ENCODE measurements at regions not wholly inside any gene's neighbourhood (a gene's known extent, or its start where the extent isn't known, plus 50 kb on each side); places are given as distances from the start of the nearest gene placed in this dataset.
"Not testable (repeated sequence)": the region's sequence is repeated elsewhere in the genome, so short reads cannot be mapped to it uniquely, and the experiment has no call there.

GRCh38 chr10:126722726-126723125 lies 52.2 kb upstream of the C10orf90 start:
- ATAC-seq, result no peak

GRCh38 chr10:126723226-126723625 lies 52.7 kb upstream of the C10orf90 start:
- no peak for ATAC-seq

- ATAC-seq, result no peak
These were observed 58.9 kb upstream of the C10orf90 start for GRCh38 chr10:126729314-126729870.

DNA sequence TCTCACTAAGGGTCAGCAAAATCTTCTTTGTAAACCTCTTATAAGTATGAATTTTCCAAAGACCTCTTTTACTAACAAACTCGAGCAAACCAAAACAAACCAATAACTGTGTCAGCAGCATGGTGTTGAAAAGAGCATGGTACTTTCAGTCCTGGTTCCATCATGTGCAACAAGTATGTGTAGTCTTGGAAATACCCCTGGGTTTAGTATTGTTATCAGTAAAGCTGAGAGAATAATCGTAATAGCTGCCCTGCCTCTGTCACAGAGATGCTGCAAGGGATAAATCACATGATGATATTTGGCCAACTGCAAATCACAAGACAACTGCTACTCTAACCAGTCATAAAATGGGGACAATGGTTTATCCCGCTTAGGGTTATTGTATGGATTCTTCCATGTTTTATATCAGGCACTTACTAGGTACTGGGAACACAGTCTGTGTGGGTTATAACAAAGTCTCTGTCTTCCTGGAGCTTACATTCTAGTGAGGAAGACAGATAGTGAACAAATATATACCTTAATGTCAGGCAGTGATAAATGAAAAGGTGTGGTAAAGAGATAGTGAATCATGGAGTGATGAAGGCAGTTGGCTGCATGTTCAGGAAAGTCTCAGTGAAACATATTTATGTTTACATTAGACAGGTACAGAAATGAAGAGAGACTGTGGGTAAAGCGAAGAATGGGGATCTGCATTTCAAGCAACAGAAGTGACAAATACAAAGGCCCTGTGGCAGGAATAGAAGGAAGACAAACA lies 60.5 kb upstream of the C10orf90 start:
- ATAC-seq, result no peak

DNA sequence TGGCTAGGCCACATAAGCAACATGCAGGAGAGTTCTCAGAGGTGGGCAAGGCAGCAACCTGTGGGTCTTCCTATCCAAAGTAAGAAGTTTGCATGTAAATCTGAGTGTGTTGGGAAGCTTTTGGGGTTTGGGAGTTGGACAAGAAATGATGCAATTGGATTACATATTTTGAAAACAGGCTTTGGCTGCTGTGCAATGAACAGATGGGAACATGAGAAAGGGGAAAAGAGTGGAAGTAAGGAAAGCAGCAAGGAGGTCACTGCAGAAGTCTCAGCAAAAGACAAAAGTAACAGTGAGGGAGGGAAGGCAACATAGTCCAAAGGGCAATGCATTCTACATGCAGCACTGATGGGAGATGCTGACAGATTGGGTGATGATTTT lies 61.1 kb upstream of the C10orf90 start:
- ATAC-seq, result no peak

GRCh38 chr10:126732308-126732707 lies 61.8 kb upstream of the C10orf90 start:
- ATAC-seq, result no peak

DNA sequence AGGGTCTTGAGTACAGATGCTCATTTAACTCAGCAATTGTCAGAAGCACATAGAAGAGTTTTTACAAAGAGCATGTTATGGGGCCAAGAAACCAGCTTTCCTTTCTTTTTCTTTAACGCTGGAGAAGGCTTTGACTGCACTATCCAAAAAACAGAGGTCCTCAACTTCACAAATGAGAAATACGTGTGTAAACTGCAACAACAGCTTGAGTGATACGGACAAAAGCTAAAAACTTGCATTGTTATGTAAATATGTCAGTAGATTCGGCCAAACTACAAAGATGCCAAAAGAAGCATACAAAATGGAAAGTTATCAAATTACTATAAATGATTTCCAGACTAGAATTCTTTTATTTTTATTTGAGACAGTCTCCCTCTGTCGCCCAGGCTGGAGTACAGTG lies 62.4 kb upstream of the C10orf90 start:
- no peak for ATAC-seq

- ATAC-seq, result no peak
These were observed 63.5 kb upstream of the C10orf90 start for GRCh38 chr10:126734015-126734414.

GRCh38 chr10:126734967-126735366 lies 64.5 kb upstream of the C10orf90 start:
- no peak for ATAC-seq

DNA sequence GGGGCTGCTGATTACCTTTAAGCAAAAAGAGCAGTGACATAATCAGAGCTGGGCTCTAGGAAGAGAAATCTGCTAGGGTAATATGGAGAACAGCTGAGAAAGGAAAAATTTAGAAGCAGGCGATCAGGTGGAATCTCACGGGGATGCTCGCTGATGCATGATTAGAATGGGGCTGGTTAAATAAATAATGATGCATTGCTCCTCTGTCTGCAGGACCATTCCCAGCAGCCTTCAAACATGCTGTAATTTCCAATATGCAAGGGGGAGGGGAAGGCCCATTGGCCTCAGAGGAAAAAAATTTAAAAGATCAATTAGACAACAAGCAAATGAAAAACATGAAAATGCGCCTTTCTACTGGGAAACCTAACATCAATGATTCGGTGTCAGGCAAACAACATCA lies 65.6 kb upstream of the C10orf90 start:
- ATAC-seq, result no peak

DNA sequence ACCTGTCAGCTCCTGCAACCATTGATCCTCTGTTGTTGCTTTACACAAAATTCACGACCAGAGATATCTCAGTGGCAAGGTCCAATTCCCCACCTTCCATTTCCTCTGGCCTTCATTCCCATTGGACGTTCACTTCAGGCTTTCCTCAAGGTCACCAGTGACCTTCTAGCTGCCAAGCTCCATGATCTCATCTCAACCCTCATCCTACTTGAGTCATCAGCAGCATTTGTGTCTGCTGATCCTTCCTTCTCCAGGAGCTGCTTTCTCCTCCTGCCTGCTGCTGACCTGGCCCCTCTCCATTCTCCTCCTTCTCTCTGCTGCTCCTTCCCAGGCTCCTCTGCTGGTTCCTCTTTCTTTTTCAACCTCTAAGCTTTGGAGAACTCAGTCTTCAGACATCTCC lies 66.2 kb upstream of the C10orf90 start:
- ATAC-seq, result no peak

DNA sequence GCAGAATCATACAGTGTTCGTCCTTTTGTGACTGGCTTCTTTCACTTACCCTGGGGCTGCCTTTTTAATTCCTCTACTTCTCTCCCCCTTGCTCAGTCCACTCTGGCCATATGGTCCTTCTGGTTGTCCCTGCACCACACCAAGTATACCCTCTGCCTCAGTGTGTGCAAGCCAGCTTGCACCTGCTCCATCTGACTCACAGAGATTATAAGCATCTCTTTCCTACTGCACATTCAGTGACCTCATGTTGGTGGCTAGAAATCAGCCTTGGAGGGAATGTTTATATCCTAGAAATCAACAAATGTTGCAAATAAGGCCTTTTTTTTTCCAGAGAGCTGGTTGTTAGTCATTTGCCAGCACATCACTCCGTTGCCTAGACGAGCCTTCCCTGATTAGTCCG lies 67.5 kb upstream of the C10orf90 start:
- ATAC-seq, result no peak

DNA sequence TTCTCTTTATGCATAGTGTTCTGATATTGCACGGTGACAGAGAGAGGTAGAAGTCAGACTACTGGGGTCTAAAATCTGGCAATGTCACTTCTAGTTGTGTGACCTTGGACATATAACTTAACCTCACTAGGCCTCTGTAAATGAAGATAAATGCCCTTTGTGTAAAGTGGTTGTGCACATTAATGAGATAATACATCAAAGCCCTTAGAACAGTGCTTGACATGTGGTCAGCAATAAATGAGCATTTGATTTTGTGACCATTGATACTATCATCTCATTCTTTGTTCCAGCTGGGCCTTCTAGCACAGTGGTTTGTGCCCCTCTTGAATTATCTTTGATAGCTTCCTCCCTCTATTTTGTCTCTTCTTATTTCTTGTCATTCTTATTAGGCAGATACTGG lies 74.1 kb upstream of the C10orf90 start:
- ATAC-seq, result no peak

DNA sequence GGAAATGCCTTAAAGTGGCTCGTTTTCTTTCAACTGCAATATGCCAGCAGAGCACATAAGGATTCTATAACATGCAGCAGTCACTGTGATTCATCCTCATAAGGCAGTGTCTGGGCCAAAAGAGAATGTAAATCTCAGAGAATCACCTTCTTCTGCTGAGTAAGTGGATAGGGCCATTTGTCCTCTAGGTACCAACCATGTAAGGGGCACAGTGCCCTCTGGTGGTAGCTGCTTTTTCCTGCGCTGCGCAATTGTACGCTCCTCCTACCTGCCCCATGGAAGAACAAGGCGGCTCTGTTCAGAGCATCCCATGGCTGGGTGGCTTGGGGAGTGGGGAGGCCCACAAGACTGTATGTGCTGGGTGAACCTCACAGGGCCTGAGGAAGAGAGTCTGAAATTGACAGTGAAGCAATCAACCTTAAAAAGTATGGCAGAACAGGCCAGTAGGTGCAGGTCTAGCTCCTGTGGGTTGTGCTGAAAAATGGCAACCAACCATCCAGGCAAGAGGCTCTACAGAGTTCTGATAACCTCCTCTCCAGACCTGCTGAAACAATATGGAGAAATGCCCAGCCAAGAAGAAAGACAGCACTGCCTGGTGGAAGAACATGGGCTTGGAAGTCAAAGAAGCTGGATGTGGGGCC lies 78.6 kb upstream of the C10orf90 start:
- ATAC-seq, result peak; percentile 60 to 63

- no peak for ATAC-seq
These were observed 84.5 kb upstream of the C10orf90 start for GRCh38 chr10:126754966-126755365.

DNA sequence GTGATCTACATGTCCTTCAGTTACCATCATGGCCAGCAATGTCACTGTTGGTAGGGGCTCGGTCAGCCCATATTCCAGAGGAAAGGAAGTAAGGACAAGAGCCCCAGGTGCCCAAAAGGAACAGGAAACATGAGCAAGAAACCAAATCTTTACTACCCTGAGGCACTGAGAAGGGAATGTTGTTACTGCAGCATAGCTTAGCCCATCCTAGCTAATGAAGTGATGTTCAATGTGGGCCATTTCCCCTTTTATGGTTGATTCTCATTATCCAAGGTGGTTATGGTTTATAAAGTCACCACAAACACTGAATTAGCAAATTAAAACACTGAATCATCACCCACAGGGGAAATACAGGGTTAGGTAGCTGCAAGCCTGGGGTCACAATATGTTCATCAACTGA lies 88.4 kb upstream of the C10orf90 start:
- ATAC-seq, result no peak

- no peak for ATAC-seq
These were observed 89.0 kb upstream of the C10orf90 start for GRCh38 chr10:126759531-126759930.

- ATAC-seq, result not testable (repeated sequence)
These were observed 96.2 kb upstream of the C10orf90 start for GRCh38 chr10:126766646-126767045.

GRCh38 chr10:126770809-126771208 lies 100.3 kb upstream of the C10orf90 start:
- no peak for ATAC-seq

GRCh38 chr10:126776168-126776567 lies 105.7 kb upstream of the C10orf90 start:
- no peak for ATAC-seq

DNA sequence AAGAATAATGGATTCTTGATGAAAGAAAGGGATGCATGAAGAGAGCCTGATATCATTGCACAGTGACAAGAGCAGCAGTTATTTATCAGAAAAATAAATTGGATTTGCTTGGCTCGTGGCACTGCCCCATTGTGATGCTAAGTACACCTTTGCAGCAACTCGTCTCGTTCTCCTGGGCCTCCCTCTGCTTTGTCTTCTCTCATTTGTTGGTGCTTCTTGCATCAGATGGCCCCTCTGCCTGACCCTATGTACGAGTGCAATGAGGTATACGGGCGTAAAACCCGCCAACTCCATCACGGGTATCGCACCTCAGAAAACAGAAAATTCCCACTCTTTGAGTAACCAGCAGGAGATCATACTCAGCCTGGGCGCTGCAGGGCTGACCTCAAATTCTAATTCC lies 107.2 kb upstream of the C10orf90 start:
- ATAC-seq, result no peak

DNA sequence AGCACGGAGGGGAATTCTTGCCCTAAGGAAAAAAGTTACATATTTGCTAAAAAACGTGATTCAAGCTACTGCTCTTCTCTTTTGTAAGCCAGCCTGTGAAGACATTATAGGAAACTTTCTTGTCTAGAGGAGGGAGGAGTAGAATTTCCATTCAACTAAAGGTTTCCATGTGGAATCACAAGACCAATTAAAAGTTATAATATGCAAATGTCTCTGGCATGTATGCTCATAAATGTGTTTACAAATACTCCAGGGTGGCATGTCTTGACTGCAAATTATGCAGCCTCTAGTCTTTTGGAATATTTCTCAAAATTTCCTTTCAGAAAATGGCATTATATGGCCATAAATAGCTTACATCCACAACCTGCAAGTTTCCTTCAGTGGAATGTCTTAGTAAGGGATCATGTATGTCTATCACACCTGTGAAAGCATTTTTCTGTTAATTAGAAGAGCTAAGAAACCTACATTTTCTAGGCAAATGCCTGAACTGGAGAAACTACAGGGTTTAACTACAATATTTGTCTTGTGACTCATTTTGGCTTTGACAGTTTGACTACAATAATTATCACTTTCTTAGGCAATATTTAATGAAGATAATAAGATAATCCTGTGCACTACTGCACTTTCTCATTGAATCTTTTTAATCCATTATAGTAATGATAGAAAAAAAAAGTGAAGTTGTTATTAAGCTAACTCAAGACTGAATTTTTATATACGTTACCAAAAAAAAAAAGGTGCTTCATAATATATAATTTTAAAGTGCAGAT lies 111.1 kb upstream of the C10orf90 start:
- ATAC-seq, result no peak

DNA sequence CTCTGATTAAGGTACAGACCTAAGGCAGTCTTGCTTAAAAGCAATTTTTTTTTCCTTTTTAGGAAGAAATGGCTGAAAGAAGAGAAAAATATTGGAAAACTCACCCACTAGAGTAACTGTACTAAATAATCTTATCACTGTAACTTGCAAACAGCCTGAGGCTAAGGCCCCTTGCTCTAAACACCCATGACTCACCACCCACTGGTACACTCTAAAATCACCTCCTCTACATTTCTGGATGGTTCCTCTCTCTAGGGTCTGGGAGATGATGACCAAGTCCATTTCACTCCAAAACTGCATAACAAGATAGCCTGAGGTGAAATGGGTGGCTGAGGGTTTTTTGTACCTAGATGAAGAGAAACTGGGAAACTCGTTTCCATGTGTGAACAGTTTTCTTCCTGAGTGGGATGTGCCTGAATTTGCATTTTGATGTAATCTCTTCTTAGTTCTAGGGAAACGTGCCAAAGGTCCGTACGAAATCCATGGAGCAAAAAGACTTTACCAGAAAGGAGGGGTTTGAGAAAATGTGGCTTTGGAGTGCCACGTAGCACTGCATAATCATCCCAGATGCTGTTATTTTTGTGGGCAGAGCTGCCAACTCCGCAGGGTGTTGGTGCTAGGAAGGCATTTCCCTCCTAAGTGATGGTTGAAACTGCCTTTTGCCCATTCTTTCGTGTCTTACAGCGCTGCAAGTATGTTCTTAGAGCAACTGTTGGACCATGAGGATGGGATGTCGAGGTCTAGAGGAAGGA lies 113.5 kb upstream of the C10orf90 start:
- ATAC-seq, result no peak

Measured in activated CD4-positive, CD25-positive, alpha-beta regulatory T cell treated with anti-CD3 and anti-CD28 coated beads, Interleukin-2, amount 50 U/mL, for 24 hours (primary cell).